ENCODE measurements at regions not wholly inside any gene's neighbourhood (a gene's known extent, or its start where the extent isn't known, plus 50 kb on each side); places are given as distances from the start of the nearest gene placed in this dataset.

DNA sequence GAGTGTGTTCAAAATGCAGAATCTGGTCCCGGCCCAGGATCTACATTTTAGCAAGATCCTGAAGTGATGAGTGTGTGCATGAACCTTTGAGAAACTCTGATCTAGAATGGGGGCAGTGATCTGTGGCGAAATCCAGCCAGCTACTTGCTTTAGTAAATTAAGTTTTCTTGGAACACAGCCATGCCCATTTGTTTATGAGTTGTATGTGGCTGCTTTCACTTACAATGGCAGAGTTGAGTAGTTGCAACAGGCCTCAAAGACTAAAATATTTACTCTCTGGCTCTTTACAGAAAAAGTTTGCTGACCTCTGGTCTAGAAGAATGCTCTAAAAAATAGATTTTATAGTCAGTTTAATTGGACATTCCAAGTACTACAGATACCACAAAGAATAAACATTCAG, 588.3 kb downstream of the BNC2 start:
- TF ChIP-seq, protein P1, sequence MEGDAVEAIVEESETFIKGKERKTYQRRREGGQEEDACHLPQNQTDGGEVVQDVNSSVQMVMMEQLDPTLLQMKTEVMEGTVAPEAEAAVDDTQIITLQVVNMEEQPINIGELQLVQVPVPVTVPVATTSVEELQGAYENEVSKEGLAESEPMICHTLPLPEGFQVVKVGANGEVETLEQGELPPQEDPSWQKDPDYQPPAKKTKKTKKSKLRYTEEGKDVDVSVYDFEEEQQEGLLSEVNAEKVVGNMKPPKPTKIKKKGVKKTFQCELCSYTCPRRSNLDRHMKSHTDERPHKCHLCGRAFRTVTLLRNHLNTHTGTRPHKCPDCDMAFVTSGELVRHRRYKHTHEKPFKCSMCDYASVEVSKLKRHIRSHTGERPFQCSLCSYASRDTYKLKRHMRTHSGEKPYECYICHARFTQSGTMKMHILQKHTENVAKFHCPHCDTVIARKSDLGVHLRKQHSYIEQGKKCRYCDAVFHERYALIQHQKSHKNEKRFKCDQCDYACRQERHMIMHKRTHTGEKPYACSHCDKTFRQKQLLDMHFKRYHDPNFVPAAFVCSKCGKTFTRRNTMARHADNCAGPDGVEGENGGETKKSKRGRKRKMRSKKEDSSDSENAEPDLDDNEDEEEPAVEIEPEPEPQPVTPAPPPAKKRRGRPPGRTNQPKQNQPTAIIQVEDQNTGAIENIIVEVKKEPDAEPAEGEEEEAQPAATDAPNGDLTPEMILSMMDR (IDR thresholded peaks at IDR 0.05) = no peak
- TF ChIP-seq POLR2A (IDR thresholded peaks at IDR 0.05) = no peak

All from adrenal gland (tissue), 5 donors.